HepG2 (cell line): ENCODE measurements at regions not wholly inside any gene's neighbourhood (a gene's known extent, or its start where the extent isn't known, plus 50 kb on each side); places are given as distances from the start of the nearest gene placed in this dataset.

Source experiments
- FOXK2 ChIP-seq: fragments of 450-650 bp; IDR thresholded peaks from 2 replicates; pipeline ENCODE4 v1.6.1; 2016
- GATAD1 ChIP-seq: IDR thresholded peaks from 2 replicates; pipeline ENCODE4 v1.6.1; 2016; ENCODE audit warnings: missing genetic modification reagents, missing compliant biosample characterization
- MBD4 ChIP-seq: IDR thresholded peaks from 2 replicates; pipeline ENCODE4 v1.6.1; 2012; ENCODE audit warnings: low read length, inconsistent platforms, borderline replicate concordance
- RARA ChIP-seq: IDR thresholded peaks from 2 replicates; pipeline ENCODE4 v1.6.1; 2016; ENCODE audit warnings: missing genetic modification reagents, missing compliant biosample characterization
- RARG ChIP-seq: sonication (generic); formaldehyde crosslinking; IDR thresholded peaks from 2 replicates; pipeline ENCODE4 v1.4.0; 2020; ENCODE audit warnings: low read depth, mild to moderate bottlenecking, missing genetic modification reagents
- ZBTB39 ChIP-seq: sonication (generic); formaldehyde crosslinking; IDR thresholded peaks from 2 replicates; pipeline ENCODE4 v1.5.0; 2020; ENCODE audit warnings: missing genetic modification reagents
- TF ChIP-seq, protein P1 (sequence below): sonication (generic); formaldehyde crosslinking; IDR thresholded peaks from 2 replicates; pipeline ENCODE4 v1.5.0; 2020; ENCODE audit warnings: missing genetic modification reagents
- TF ChIP-seq, protein P2 (sequence below): IDR thresholded peaks from 2 replicates; pipeline ENCODE4 v1.6.1; 2016; ENCODE audit warnings: low read depth, missing genetic modification reagents, missing compliant biosample characterization
- TF ChIP-seq, protein P3 (sequence below), 2 experiments: fragments of 450-650 bp in 1 of 2; sonication (generic) in 1 of 2; formaldehyde crosslinking in 1 of 2; IDR thresholded peaks; 2 replicates each; pipeline versions ENCODE4 v1.6.1 to v1.8.0; 2016 to 2022; ENCODE audit warnings: antibody characterized with exemption in 1 of 2, mild to moderate bottlenecking in 1 of 2, missing genetic modification reagents in 1 of 2

DNA sequence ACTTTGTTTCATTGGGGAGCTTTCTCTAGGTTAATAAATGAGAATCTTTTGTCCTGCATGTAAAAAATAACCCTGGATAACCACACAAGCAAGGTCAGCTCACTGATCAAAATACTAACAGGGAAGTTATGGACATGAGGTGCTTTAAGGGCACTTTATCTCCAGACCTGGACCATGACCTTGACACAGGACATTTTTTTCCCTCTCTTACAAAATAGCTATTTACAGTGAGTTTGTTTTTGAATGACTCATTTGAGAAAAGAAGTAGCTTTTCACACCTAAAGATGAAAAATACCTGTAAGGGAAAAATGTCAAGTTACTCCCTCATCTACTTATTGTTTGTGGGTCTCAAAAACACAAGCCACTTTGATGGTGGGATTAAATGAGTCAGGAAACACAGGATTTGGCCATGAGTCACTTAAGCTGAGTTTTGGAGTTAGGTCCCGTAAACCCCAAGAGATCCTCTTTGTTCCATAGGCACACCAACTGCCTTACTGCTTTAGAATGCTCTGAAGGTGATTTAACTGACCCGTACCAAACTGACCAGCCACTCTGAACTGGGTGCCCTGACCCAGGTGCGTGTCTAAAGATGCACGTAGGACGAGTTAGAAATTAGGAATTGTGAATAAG is 479.3 kb upstream of the NXPH2 start (continued):
- TF ChIP-seq, protein P1, sequence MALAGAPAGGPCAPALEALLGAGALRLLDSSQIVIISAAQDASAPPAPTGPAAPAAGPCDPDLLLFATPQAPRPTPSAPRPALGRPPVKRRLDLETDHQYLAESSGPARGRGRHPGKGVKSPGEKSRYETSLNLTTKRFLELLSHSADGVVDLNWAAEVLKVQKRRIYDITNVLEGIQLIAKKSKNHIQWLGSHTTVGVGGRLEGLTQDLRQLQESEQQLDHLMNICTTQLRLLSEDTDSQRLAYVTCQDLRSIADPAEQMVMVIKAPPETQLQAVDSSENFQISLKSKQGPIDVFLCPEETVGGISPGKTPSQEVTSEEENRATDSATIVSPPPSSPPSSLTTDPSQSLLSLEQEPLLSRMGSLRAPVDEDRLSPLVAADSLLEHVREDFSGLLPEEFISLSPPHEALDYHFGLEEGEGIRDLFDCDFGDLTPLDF (CRISPR knock-in tag) = no peak
- no peak for TF ChIP-seq ZBTB39 (CRISPR knock-in tag)
- TF ChIP-seq RARG (CRISPR knock-in tag) = no peak
- TF ChIP-seq RARA = peak; percentile 94
- TF ChIP-seq MBD4 = no peak
- TF ChIP-seq, protein P2, sequence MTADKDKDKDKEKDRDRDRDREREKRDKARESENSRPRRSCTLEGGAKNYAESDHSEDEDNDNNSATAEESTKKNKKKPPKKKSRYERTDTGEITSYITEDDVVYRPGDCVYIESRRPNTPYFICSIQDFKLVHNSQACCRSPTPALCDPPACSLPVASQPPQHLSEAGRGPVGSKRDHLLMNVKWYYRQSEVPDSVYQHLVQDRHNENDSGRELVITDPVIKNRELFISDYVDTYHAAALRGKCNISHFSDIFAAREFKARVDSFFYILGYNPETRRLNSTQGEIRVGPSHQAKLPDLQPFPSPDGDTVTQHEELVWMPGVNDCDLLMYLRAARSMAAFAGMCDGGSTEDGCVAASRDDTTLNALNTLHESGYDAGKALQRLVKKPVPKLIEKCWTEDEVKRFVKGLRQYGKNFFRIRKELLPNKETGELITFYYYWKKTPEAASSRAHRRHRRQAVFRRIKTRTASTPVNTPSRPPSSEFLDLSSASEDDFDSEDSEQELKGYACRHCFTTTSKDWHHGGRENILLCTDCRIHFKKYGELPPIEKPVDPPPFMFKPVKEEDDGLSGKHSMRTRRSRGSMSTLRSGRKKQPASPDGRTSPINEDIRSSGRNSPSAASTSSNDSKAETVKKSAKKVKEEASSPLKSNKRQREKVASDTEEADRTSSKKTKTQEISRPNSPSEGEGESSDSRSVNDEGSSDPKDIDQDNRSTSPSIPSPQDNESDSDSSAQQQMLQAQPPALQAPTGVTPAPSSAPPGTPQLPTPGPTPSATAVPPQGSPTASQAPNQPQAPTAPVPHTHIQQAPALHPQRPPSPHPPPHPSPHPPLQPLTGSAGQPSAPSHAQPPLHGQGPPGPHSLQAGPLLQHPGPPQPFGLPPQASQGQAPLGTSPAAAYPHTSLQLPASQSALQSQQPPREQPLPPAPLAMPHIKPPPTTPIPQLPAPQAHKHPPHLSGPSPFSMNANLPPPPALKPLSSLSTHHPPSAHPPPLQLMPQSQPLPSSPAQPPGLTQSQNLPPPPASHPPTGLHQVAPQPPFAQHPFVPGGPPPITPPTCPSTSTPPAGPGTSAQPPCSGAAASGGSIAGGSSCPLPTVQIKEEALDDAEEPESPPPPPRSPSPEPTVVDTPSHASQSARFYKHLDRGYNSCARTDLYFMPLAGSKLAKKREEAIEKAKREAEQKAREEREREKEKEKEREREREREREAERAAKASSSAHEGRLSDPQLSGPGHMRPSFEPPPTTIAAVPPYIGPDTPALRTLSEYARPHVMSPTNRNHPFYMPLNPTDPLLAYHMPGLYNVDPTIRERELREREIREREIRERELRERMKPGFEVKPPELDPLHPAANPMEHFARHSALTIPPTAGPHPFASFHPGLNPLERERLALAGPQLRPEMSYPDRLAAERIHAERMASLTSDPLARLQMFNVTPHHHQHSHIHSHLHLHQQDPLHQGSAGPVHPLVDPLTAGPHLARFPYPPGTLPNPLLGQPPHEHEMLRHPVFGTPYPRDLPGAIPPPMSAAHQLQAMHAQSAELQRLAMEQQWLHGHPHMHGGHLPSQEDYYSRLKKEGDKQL = peak; percentile 56
- TF ChIP-seq, protein P3, sequence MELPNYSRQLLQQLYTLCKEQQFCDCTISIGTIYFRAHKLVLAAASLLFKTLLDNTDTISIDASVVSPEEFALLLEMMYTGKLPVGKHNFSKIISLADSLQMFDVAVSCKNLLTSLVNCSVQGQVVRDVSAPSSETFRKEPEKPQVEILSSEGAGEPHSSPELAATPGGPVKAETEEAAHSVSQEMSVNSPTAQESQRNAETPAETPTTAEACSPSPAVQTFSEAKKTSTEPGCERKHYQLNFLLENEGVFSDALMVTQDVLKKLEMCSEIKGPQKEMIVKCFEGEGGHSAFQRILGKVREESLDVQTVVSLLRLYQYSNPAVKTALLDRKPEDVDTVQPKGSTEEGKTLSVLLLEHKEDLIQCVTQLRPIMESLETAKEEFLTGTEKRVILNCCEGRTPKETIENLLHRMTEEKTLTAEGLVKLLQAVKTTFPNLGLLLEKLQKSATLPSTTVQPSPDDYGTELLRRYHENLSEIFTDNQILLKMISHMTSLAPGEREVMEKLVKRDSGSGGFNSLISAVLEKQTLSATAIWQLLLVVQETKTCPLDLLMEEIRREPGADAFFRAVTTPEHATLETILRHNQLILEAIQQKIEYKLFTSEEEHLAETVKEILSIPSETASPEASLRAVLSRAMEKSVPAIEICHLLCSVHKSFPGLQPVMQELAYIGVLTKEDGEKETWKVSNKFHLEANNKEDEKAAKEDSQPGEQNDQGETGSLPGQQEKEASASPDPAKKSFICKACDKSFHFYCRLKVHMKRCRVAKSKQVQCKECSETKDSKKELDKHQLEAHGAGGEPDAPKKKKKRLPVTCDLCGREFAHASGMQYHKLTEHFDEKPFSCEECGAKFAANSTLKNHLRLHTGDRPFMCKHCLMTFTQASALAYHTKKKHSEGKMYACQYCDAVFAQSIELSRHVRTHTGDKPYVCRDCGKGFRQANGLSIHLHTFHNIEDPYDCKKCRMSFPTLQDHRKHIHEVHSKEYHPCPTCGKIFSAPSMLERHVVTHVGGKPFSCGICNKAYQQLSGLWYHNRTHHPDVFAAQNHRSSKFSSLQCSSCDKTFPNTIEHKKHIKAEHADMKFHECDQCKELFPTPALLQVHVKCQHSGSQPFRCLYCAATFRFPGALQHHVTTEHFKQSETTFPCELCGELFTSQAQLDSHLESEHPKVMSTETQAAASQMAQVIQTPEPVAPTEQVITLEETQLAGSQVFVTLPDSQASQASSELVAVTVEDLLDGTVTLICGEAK (IDR thresholded peaks at IDR 0.05) = no peak
- TF ChIP-seq, protein P3 (CRISPR knock-in tag; IDR thresholded peaks at IDR 0.05) = no peak
- TF ChIP-seq FOXK2 = no peak
- no peak for TF ChIP-seq GATAD1
